Neural cell (in vitro differentiated cells): ENCODE measurements at regions not wholly inside any gene's neighbourhood (a gene's known extent, or its start where the extent isn't known, plus 50 kb on each side); places are given as distances from the start of the nearest gene placed in this dataset.

Experiments used
- H2AFZ ChIP-seq: fragments of 200-600, 300-800 bp; sonication (generic), shearing (Covaris generic); 2 replicates; pipeline ENCODE4 v1.6.0; 2014; ENCODE audit warnings: low read depth, mild to moderate bottlenecking, antibody characterized with exemption, low read length, moderate library complexity
- H3F3A ChIP-seq: fragments of 200-600 bp; shearing (Covaris generic); 2 replicates; pipeline ENCODE4 v1.6.1; 2016; ENCODE audit warnings: mild to moderate bottlenecking, moderate library complexity, mixed read lengths, antibody characterized with exemption, low read length; ENCODE audit not compliant: insufficient read depth, poor library complexity, severe bottlenecking
- H3K27ac ChIP-seq: fragments of 200-600, 300-800 bp; sonication (generic), shearing (Covaris generic); 2 replicates; pipeline ENCODE4 v1.5.1; 2014; ENCODE audit warnings: mild to moderate bottlenecking, low read length, moderate library complexity
- H3K27me3 ChIP-seq: fragments of 300-800, 200-600 bp; sonication (generic), shearing (Covaris generic); 2 replicates; pipeline ENCODE4 v1.6.0; 2014; ENCODE audit warnings: mild to moderate bottlenecking, low read depth, low read length, moderate library complexity; ENCODE audit not compliant: insufficient read depth
- H3K36me3 ChIP-seq: fragments of 300-800, 200-600 bp; sonication (generic), shearing (Covaris generic); 2 replicates; pipeline ENCODE4 v1.5.1; 2014; ENCODE audit warnings: mild to moderate bottlenecking, antibody characterized with exemption, low read length, moderate library complexity; ENCODE audit not compliant: insufficient read depth
- H3K4me2 ChIP-seq: fragments of 300-800, 200-600 bp; sonication (generic), shearing (Covaris generic); 2 replicates; pipeline ENCODE4 v1.6.0; 2014; ENCODE audit warnings: mild to moderate bottlenecking, low read length
- H3K4me3 ChIP-seq: fragments of 300-800, 200-600 bp; sonication (generic), shearing (Covaris generic); 2 replicates; pipeline ENCODE4 v1.5.1; 2014; ENCODE audit warnings: mild to moderate bottlenecking, low read length, moderate library complexity
- H3K79me2 ChIP-seq: fragments of 200-600 bp; shearing (Covaris generic); replicated peaks from 2 replicates; pipeline ENCODE4 v1.6.0; 2014; ENCODE audit warnings: mild to moderate bottlenecking, low read length, moderate library complexity; ENCODE audit not compliant: insufficient read depth
- H3K9ac ChIP-seq: fragments of 300-800, 200-600 bp; sonication (generic), shearing (Covaris generic); 2 replicates; pipeline ENCODE4 v1.6.1; 2016; ENCODE audit warnings: mild to moderate bottlenecking, low read length, mixed read lengths
- H3K9me2 ChIP-seq: fragments of 200-600 bp; shearing (Covaris generic); 2 replicates; pipeline ENCODE4 v1.6.1; 2016; ENCODE audit warnings: mild to moderate bottlenecking, low read length, mixed read lengths; ENCODE audit not compliant: insufficient read depth
- H3K9me3 ChIP-seq: fragments of 200-600, 300-800 bp; sonication (generic), shearing (Covaris generic); 2 replicates; pipeline ENCODE4 v1.6.1; 2016; ENCODE audit warnings: mild to moderate bottlenecking, mixed run types, low read length, moderate library complexity, mixed read lengths
- H4K20me1 ChIP-seq: fragments of 200-600 bp; shearing (Covaris generic); 2 replicates; pipeline ENCODE4 v1.6.1; 2016; ENCODE audit warnings: mild to moderate bottlenecking, mixed run types; ENCODE audit not compliant: insufficient read depth
- CTCF ChIP-seq: fragments of 450-650 bp; IDR thresholded peaks from 2 replicates; pipeline ENCODE4 v1.5.1; 2014; ENCODE audit warnings: antibody characterized with exemption, mild to moderate bottlenecking, moderate library complexity; ENCODE audit not compliant: poor library complexity, severe bottlenecking
- EP300 ChIP-seq: fragments of 450-650 bp; conservative IDR thresholded peaks from 2 replicates; pipeline ENCODE4 v1.6.1; 2014; ENCODE audit warnings: antibody characterized with exemption, mild to moderate bottlenecking, moderate library complexity; ENCODE audit not compliant: poor library complexity, severe bottlenecking
- EZH2 ChIP-seq: fragments of 200-600, 300-800 bp; shearing (Covaris generic), sonication (generic); IDR thresholded peaks from 2 replicates; pipeline ENCODE4 v1.6.1; 2014; ENCODE audit warnings: antibody characterized with exemption, low read length, borderline replicate concordance, mild to moderate bottlenecking; ENCODE audit not compliant: insufficient read depth, poor library complexity, severe bottlenecking
- MXI1 ChIP-seq: fragments of 450-650 bp; conservative IDR thresholded peaks from 2 replicates; pipeline ENCODE4 v1.6.1; 2014; ENCODE audit warnings: antibody characterized with exemption, mild to moderate bottlenecking; ENCODE audit not compliant: poor library complexity, severe bottlenecking
- POLR2AphosphoS5 ChIP-seq: IDR thresholded peaks from 2 replicates; pipeline ENCODE4 v1.6.1; 2012
- RAD21 ChIP-seq: fragments of 450-650 bp; conservative IDR thresholded peaks from 2 replicates; pipeline ENCODE4 v1.6.1; 2014; ENCODE audit warnings: antibody characterized with exemption, mild to moderate bottlenecking, moderate library complexity
- REST ChIP-seq: IDR thresholded peaks from 2 replicates; pipeline ENCODE4 v1.6.1; 2012; ENCODE audit warnings: borderline replicate concordance
- SMC3 ChIP-seq: fragments of 450-650 bp; conservative IDR thresholded peaks from 2 replicates; pipeline ENCODE4 v1.6.1; 2014; ENCODE audit warnings: antibody characterized with exemption, mild to moderate bottlenecking, moderate library complexity; ENCODE audit not compliant: poor library complexity
- TAF1 ChIP-seq: IDR thresholded peaks from 2 replicates; pipeline ENCODE4 v1.6.1; 2012; ENCODE audit warnings: low read depth

- TF ChIP-seq POLR2AphosphoS5 (no peak), SMC3 (no peak), MXI1 (no peak), RAD21 (no peak), CTCF (no peak), EP300 (no peak), TAF1 (no peak), REST (no peak), EZH2 (no peak)
Measured at GRCh38 chr15:69852916-69853315, 244.8 kb downstream of the TLE3 start.

GRCh38 chr15:69853544-69853951, 244.2 kb downstream of the TLE3 start:
- Histone ChIP-seq H3K27me3 (no peaks in the 10 kb centered on the region), H3K9me2 (no peaks in the 10 kb centered on the region), H3K79me2 (no peaks in the 10 kb centered on the region), H2AFZ (no peak overlapping the region), H3K36me3 (no peaks in the 10 kb centered on the region), H3K4me3 (no peak overlapping the region), H4K20me1 (no peaks in the 10 kb centered on the region), H3K9me3 (no peaks in the 10 kb centered on the region), H3K4me2 (no peak overlapping the region), H3K9ac (no peak overlapping the region), H3F3A (no peaks in the 10 kb centered on the region), H3K27ac (no peak overlapping the region)
- TF ChIP-seq RAD21 (no peak), POLR2AphosphoS5 (no peak), EP300 (no peak), CTCF (no peak), TAF1 (no peak), EZH2 (no peak), REST (no peak), MXI1 (no peak), SMC3 (no peak)

More at GRCh38 chr15:69852916-69853315, 244.8 kb downstream of the TLE3 start:
- Histone ChIP-seq H3K4me2 (no peak overlapping the region), H3K9me3 (no peaks in the 10 kb centered on the region), H3K27me3 (no peaks in the 10 kb centered on the region), H3K4me3 (no peak overlapping the region), H3K9ac (no peak overlapping the region), H3K36me3 (no peaks in the 10 kb centered on the region), H3F3A (no peaks in the 10 kb centered on the region), H2AFZ (no peak overlapping the region), H3K27ac (no peak overlapping the region), H3K9me2 (no peaks in the 10 kb centered on the region), H4K20me1 (no peaks in the 10 kb centered on the region), H3K79me2 (no peaks in the 10 kb centered on the region)
